ENCODE measurements at regions not wholly inside any gene's neighbourhood (a gene's known extent, or its start where the extent isn't known, plus 50 kb on each side); places are given as distances from the start of the nearest gene placed in this dataset.

DNA sequence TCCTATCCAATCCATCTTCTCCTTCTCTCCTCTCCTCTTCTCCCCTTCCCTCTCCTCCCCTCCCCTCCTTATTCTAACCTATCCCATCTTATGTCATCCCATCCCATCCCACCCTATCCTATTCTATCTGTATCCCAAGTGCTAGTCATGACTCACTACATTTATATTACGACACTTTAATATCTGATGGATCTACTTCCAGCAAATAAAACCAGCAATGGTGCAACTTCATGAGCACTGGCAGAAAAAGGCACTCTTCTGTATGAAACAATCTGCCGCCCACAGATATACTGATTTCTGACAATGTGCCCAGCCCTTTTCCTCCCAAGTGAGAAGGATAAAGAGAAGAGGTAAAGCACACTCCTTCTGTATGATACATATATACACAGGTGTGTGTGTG lies 86.6 kb upstream of the ANKH start:
- no peaks in the 10 kb centered on the region for H3K9me3 ChIP-seq (replicated peaks)
- no peak overlapping the region for H3K4me3 ChIP-seq
- peaks cover 10% of the 10 kb centered on the region for H3K4me1 ChIP-seq
- no peak for DNase-seq
- no peak overlapping the region for H3K27ac ChIP-seq (replicated peaks)
- intact Hi-C loops (cut with micrococcal nuclease): no loop called here
- H3K27me3 ChIP-seq (ENCODE audit: low read depth): no peaks in the 10 kb centered on the region
- TF ChIP-seq, protein P1, sequence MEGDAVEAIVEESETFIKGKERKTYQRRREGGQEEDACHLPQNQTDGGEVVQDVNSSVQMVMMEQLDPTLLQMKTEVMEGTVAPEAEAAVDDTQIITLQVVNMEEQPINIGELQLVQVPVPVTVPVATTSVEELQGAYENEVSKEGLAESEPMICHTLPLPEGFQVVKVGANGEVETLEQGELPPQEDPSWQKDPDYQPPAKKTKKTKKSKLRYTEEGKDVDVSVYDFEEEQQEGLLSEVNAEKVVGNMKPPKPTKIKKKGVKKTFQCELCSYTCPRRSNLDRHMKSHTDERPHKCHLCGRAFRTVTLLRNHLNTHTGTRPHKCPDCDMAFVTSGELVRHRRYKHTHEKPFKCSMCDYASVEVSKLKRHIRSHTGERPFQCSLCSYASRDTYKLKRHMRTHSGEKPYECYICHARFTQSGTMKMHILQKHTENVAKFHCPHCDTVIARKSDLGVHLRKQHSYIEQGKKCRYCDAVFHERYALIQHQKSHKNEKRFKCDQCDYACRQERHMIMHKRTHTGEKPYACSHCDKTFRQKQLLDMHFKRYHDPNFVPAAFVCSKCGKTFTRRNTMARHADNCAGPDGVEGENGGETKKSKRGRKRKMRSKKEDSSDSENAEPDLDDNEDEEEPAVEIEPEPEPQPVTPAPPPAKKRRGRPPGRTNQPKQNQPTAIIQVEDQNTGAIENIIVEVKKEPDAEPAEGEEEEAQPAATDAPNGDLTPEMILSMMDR (IDR thresholded peaks at IDR 0.05; ENCODE audit: borderline replicate concordance): no peak
- H3K36me3 ChIP-seq: no peaks in the 10 kb centered on the region

DNA sequence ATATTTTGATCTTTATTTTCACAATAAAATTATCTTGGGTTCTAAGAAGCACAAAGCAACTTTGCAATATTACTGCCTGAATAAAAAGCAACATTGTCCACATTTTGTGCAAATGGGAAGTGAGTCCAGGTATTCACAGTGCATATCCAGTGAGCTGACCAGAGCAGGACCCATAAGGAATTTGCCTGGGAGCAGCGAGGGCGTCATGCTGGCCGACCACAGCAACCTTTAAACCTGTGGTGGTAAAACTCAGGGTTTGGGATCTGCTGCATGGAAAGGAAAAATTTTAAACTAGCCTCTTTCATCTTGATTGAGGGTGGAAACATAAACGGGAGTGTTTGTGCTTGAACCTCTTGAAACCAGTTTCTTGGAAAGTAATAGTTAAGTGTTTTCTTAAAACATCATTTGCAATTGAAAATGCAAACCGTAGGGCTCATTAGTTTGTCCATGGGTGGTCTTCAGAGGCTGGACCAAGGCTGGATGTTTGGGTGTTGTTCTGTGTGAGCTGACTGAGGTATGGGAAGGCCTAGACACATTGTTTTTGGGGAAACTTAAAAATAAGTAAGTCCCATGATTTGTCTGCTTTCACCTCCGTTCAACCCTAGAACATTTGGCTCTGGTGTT lies 85.0 kb upstream of the ANKH start:
- Histone ChIP-seq H3K4me3 (no peak overlapping the region), H3K36me3 (no peaks in the 10 kb centered on the region), H3K27me3 (ENCODE audit: low read depth) (no peaks in the 10 kb centered on the region), H3K9me3 (replicated peaks) (no peaks in the 10 kb centered on the region), H3K27ac (replicated peaks) (no peak overlapping the region), H3K4me1 (peaks cover 16% of the 10 kb centered on the region)
- TF ChIP-seq, protein P1 (IDR thresholded peaks at IDR 0.05; ENCODE audit: borderline replicate concordance): no peak
- no peak for DNase-seq
- intact Hi-C loops (cut with micrococcal nuclease): no loop called here

DNA sequence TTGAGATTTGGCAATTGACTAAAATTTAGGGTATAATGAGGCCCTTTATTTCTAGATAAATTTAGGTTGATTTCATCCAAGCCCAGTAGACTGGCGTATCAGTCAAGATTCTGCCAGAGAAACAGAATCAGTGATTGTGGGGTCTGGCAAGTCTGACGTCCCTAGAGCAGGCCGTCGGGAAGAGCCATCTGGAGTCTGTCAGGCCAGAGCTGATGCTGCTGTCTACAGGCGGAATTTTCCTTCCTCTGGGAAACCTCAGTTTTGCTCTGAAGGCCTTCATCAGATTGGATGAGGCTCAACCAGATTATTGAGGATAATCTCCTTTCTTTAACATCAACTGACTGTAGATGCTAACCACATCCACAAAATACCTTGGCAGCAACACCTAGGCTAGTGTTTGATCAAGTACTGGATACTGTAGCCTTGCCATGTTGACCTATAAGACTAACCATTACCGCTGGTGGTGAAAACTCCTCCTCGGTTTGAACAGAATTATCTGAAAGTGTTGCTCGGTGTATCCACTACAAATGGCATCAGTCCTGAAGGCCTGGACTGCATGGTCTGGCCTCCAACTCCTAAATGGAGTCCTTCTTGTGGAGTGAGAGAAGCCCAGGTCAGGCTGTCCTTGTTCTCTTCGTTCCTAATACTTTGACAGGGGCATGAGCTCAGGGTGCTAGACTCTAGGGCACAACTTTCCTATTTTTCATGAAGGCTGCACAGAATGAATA lies 83.2 kb upstream of the ANKH start:
- intact Hi-C loops (cut with micrococcal nuclease): no loop called here
- TF ChIP-seq, protein P1 (IDR thresholded peaks at IDR 0.05; ENCODE audit: borderline replicate concordance): no peak
- Histone ChIP-seq H3K4me3 (no peak overlapping the region), H3K27ac (replicated peaks) (no peak overlapping the region), H3K9me3 (replicated peaks) (peaks cover 4% of the 10 kb centered on the region), H3K4me1 (peaks cover 16% of the 10 kb centered on the region), H3K36me3 (no peaks in the 10 kb centered on the region), H3K27me3 (ENCODE audit: low read depth) (no peaks in the 10 kb centered on the region)
- DNase-seq: peak; percentile 38

DNA sequence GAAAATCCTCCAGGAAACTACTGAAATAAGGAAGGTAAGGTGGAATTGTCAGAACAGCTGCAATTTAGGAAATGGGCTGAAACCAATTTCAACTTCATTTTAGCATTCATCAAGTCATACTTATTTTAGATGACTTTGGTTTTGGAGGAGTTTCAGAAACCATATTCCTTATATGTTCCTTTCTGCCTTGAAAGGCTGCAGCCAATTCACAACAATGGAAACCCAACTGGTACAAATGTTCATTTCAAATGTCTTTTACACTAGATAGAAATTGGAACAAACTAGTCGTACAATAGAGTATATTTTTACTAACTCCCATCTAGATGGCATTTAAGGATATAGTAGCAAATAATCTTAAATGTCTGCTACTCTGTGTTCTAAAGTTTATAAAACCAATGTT lies 82.6 kb upstream of the ANKH start:
- TF ChIP-seq, protein P1 (IDR thresholded peaks at IDR 0.05; ENCODE audit: borderline replicate concordance): no peak

DNA sequence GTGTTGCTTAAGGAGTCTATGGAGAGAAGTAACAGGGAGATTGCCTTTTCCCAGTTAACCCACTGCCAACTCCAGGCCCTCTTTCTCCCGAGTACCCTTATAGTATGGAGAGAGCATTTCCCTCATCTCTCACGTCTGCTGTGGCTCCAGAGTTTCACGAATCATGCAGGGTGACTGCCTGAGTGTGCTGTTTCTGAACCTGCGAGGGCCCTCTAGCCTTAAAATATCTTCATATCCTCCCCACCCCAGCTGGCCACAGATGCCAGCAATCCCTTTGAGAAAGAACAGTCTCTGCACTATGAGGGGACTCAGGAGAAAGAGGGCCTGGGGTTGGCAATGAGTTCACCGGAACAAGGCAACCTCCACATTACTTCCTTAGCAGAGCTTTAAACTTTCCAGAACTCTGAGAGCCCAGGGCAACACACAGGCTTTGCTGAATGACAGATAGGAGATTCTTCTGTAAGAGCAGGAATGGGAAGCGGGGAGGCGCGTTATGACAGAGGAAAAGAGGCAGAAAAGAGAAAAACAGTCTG lies 81.6 kb upstream of the ANKH start:
- DNase-seq: no peak
- TF ChIP-seq, protein P1 (IDR thresholded peaks at IDR 0.05; ENCODE audit: borderline replicate concordance): no peak
- Histone ChIP-seq H3K4me3 (no peak overlapping the region), H3K36me3 (no peaks in the 10 kb centered on the region), H3K9me3 (replicated peaks) (peaks cover 9% of the 10 kb centered on the region), H3K27ac (replicated peaks) (no peak overlapping the region), H3K27me3 (ENCODE audit: low read depth) (no peaks in the 10 kb centered on the region), H3K4me1 (peaks cover 16% of the 10 kb centered on the region)
- intact Hi-C loops (cut with micrococcal nuclease): no loop called here

More for the DNA sequence above, 82.6 kb upstream of the ANKH start:
- Histone ChIP-seq H3K27me3 (ENCODE audit: low read depth) (no peaks in the 10 kb centered on the region), H3K36me3 (no peaks in the 10 kb centered on the region), H3K27ac (replicated peaks) (no peak overlapping the region), H3K4me1 (peaks cover 16% of the 10 kb centered on the region), H3K9me3 (replicated peaks) (peaks cover 9% of the 10 kb centered on the region), H3K4me3 (no peak overlapping the region)
- intact Hi-C loops (cut with micrococcal nuclease): no loop called here
- no peak for DNase-seq
